ENCODE measurements at regions not wholly inside any gene's neighbourhood (a gene's known extent, or its start where the extent isn't known, plus 50 kb on each side); places are given as distances from the start of the nearest gene placed in this dataset.
"Not testable (repeated sequence)": the region's sequence is repeated elsewhere in the genome, so short reads cannot be mapped to it uniquely, and the experiment has no call there.

DNA sequence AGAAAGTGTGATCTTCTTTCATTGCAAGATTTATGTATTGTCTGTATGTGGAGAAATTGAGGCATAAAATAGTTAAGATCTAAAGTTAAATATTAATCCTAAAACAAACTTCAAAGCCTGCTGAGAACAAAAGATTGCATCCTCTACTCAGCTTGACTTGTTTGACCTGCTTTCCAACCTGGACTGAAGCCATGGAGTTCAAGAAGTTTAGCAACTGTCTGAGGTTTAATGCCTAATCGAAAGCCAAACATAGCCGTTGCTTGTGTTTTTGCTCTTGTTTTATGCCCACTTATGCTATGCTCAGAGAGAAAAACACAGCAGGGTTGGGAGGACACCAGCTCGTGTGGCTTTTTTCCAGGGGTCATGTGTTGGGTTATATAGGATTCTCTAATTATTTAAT is 135.6 kb downstream of the NUFIP1 start:
- Histone ChIP-seq H2BK15ac (ENCODE audit: low read length) (no peak overlapping the region), H4K8ac (ENCODE audit: low read depth, low read length) (no peak overlapping the region), H2AFZ (ENCODE audit: low read length) (no peak overlapping the region), H3K14ac (ENCODE audit: low read length) (no peak overlapping the region), H2BK12ac (ENCODE audit: low read length) (no peak overlapping the region), H3K27ac (replicated peaks; ENCODE audit: low read length) (no peak overlapping the region), H3K4me3 (ENCODE audit: low read length in 2 of 2) (no peak overlapping the region), H3K27me3 (ENCODE audit: control insufficient read depth in 3 of 3, insufficient read depth in 3 of 3, low read depth in 1 of 3, low read length in 3 of 3) (no peaks in the 10 kb centered on the region), H2AK5ac (ENCODE audit: low read depth, low read length) (no peak overlapping the region), H2BK120ac (ENCODE audit: low read depth, low read length) (no peak overlapping the region), H3K18ac (ENCODE audit: low read length) (no peak overlapping the region), H2BK5ac (ENCODE audit: low read length) (no peak overlapping the region), H3K36me3 (replicated peaks in 1 of 2; ENCODE audit: control insufficient read depth in 2 of 2, insufficient read depth in 2 of 2, low read length in 2 of 2) (no peaks in the 10 kb centered on the region), H3K23ac (ENCODE audit: low read depth, low read length, poor library complexity) (no peak overlapping the region), H3K9me3 (replicated peaks in 1 of 2; ENCODE audit: control insufficient read depth in 2 of 2, insufficient read depth in 1 of 2, low read depth in 1 of 2, low read length in 2 of 2) (no peaks in the 10 kb centered on the region), H3K4me1 (ENCODE audit: control insufficient read depth in 2 of 2, insufficient read depth in 1 of 2, low read depth in 1 of 2, low read length in 2 of 2) (peaks cover 10 to 17% of the 10 kb centered on the region in 2 donors), H4K91ac (ENCODE audit: low read depth, low read length, poor library complexity) (no peak overlapping the region), H3K79me1 (ENCODE audit: low read depth, low read length) (no peaks in the 10 kb centered on the region), H3K4ac (ENCODE audit: low read length) (no peak overlapping the region), H3K4me2 (ENCODE audit: insufficient read depth, low read length, poor library complexity, severe bottlenecking) (no peak overlapping the region), H3K9ac (ENCODE audit: low read depth, low read length, poor library complexity) (no peak overlapping the region)
- DNase-seq (ENCODE audit: low spot score) = no peak
- WGBS, 2 donors (ENCODE audit: extremely low coverage in 2 of 2, insufficient read length in 2 of 2, insufficient replicate concordance in 1 of 2) = no CpG with 5 or more reads among the region's 3 CpGs

DNA sequence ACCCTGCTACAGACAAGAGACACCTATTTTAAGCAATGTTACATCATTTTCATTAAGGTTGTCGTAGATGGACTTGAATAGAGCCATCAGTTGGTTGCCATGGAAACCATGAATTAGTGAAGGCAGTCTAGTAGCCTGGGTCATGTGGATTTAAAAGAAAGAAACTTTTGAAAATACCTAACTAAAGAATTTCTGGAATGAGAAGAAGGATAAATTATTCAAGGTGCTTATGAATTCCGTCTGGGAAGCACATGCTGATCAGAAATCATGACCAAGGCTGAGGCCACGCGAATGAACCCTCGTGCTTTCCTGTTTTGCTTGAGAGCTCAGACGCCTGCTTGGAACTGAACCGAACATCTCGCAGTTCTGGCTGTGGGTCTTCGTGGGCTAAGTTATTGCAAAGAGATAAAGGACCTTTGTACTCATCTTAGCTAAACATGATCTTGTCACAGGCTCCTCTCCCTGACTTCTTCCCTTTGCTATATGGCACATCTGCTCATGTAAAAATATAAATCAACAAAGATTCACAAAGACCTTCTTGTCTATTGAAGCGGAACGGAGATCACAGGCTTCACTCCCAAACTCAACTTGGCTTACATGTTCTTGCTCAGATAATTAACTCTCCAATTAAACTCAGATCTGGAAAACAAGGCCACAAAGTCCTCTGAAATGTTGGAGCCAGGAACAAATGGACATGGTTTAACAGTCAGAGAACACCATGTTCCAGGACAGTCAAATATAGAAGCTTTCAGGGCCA is 140.2 kb downstream of the NUFIP1 start:
- no peak overlapping the region for H3K18ac ChIP-seq (ENCODE audit: low read length)
- no CpG with 5 or more reads among the region's 11 CpGs for WGBS, 2 donors (ENCODE audit: extremely low coverage in 2 of 2, insufficient read length in 2 of 2, insufficient replicate concordance in 1 of 2)
- H3K36me3 ChIP-seq (replicated peaks in 1 of 2; ENCODE audit: control insufficient read depth in 2 of 2, insufficient read depth in 2 of 2, low read length in 2 of 2) = no peaks in the 10 kb centered on the region
- H3K4me2 ChIP-seq (ENCODE audit: insufficient read depth, low read length, poor library complexity, severe bottlenecking) = no peak overlapping the region
- H2BK15ac ChIP-seq (ENCODE audit: low read length) = no peak overlapping the region
- H3K27ac ChIP-seq (replicated peaks; ENCODE audit: low read length) = no peak overlapping the region
- H3K79me1 ChIP-seq (ENCODE audit: low read depth, low read length) = no peaks in the 10 kb centered on the region
- H2BK120ac ChIP-seq (ENCODE audit: low read depth, low read length) = no peak overlapping the region
- H3K4me3 ChIP-seq (ENCODE audit: low read length in 2 of 2) = no peak overlapping the region
- peak overlapping the region; percentile 11 for H2AFZ ChIP-seq (ENCODE audit: low read length)
- no peak overlapping the region for H3K9ac ChIP-seq (ENCODE audit: low read depth, low read length, poor library complexity)
- H3K23ac ChIP-seq (ENCODE audit: low read depth, low read length, poor library complexity) = no peak overlapping the region
- H3K4me1 ChIP-seq (ENCODE audit: control insufficient read depth in 2 of 2, insufficient read depth in 1 of 2, low read depth in 1 of 2, low read length in 2 of 2) = peaks cover 7 to 11% of the 10 kb centered on the region in 2 donors
- no peak overlapping the region for H2BK5ac ChIP-seq (ENCODE audit: low read length)
- H4K91ac ChIP-seq (ENCODE audit: low read depth, low read length, poor library complexity) = no peak overlapping the region
- no peak overlapping the region for H4K8ac ChIP-seq (ENCODE audit: low read depth, low read length)
- H2AK5ac ChIP-seq (ENCODE audit: low read depth, low read length) = no peak overlapping the region
- H3K14ac ChIP-seq (ENCODE audit: low read length) = no peak overlapping the region
- no peak for DNase-seq (ENCODE audit: low spot score)
- no peak overlapping the region for H2BK12ac ChIP-seq (ENCODE audit: low read length)
- H3K4ac ChIP-seq (ENCODE audit: low read length) = no peak overlapping the region
- peaks cover 0 to 4% of the 10 kb centered on the region in 2 donors for H3K9me3 ChIP-seq (replicated peaks in 1 of 2; ENCODE audit: control insufficient read depth in 2 of 2, insufficient read depth in 1 of 2, low read depth in 1 of 2, low read length in 2 of 2)
- peaks cover 0 to 2% (median 0%) of the 10 kb centered on the region in 3 experiments for H3K27me3 ChIP-seq (ENCODE audit: control insufficient read depth in 3 of 3, insufficient read depth in 3 of 3, low read depth in 1 of 3, low read length in 3 of 3)

DNA sequence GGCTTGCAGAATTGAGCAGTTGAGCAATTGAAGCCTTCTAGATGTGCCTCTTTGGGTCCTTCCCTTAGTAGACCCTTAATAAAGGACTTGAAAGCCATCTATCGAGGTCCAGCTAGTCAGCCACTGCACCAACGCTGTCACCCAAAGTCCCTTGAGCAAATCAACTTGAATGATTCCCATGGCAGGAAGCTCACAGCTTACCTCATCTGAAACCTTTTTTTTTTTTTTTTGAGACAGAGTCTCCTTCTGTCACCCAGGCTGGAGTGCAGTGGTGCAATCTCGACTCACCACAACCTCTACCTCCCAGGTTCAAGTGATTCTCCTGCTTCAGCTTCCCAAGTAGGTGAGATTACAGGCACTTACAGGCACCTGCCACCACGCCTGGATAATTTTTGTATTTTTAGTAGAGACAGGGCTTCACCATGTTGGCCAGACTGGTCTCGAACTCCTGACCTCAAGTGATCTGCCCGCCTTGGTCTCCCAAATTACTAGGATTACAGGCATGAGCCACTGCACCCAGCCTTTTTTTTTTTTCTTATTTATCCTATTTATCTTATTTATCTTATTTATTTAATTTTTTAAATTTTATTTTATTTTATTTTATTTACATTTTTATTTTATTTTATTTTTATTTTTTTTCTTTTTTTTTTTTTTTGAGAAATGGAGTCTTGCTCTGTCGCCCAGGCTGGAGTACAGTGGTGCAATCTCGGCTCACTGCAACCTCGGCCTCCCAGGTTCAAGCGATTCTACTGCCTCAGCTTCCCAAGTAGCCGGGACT is 143.8 kb downstream of the NUFIP1 start:
- H3K4me1 ChIP-seq (ENCODE audit: control insufficient read depth in 2 of 2, insufficient read depth in 1 of 2, low read depth in 1 of 2, low read length in 2 of 2); DNase-seq (ENCODE audit: low spot score); H2BK5ac ChIP-seq (ENCODE audit: low read length); H3K14ac ChIP-seq (ENCODE audit: low read length); H3K36me3 ChIP-seq (replicated peaks in 1 of 2; ENCODE audit: control insufficient read depth in 2 of 2, insufficient read depth in 2 of 2, low read length in 2 of 2); H4K8ac ChIP-seq (ENCODE audit: low read depth, low read length); H3K18ac ChIP-seq (ENCODE audit: low read length); H3K27ac ChIP-seq (replicated peaks; ENCODE audit: low read length); H3K27me3 ChIP-seq (ENCODE audit: control insufficient read depth in 3 of 3, insufficient read depth in 3 of 3, low read depth in 1 of 3, low read length in 3 of 3); H3K79me1 ChIP-seq (ENCODE audit: low read depth, low read length); H3K4me3 ChIP-seq (ENCODE audit: low read length in 2 of 2); H3K23ac ChIP-seq (ENCODE audit: low read depth, low read length, poor library complexity); H2AK5ac ChIP-seq (ENCODE audit: low read depth, low read length); H3K9me3 ChIP-seq (replicated peaks in 1 of 2; ENCODE audit: control insufficient read depth in 2 of 2, insufficient read depth in 1 of 2, low read depth in 1 of 2, low read length in 2 of 2); H3K4ac ChIP-seq (ENCODE audit: low read length); H2BK120ac ChIP-seq (ENCODE audit: low read depth, low read length); H3K4me2 ChIP-seq (ENCODE audit: insufficient read depth, low read length, poor library complexity, severe bottlenecking); H2BK12ac ChIP-seq (ENCODE audit: low read length); H2AFZ ChIP-seq (ENCODE audit: low read length); H2BK15ac ChIP-seq (ENCODE audit: low read length); H4K91ac ChIP-seq (ENCODE audit: low read depth, low read length, poor library complexity); H3K9ac ChIP-seq (ENCODE audit: low read depth, low read length, poor library complexity): not testable (repeated sequence)
- no CpG with 5 or more reads among the region's 11 CpGs for WGBS, 2 donors (ENCODE audit: extremely low coverage in 2 of 2, insufficient read length in 2 of 2, insufficient replicate concordance in 1 of 2)

DNA sequence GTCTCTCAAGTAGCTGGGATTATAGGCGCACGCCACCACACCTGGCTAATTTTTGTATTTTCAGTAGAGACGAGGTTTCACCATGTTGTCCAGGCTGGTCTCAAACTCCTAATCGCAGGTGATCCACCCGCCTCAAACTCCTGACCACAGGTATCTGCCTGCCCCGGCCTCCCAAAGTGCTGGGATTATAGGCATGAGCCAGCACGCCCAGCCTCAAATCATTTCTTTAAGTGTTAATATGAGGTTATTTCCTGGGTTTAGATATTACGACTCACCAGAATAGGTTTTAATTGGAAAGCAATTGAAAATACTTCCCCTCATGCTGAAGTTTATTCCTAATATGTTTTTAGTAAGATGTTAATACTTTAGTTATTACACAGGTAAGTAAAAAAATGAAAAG is 144.5 kb downstream of the NUFIP1 start:
- Histone ChIP-seq H2BK12ac (ENCODE audit: low read length) (no peak overlapping the region), H2AK5ac (ENCODE audit: low read depth, low read length) (no peak overlapping the region), H3K9ac (ENCODE audit: low read depth, low read length, poor library complexity) (no peak overlapping the region), H4K91ac (ENCODE audit: low read depth, low read length, poor library complexity) (no peak overlapping the region), H3K36me3 (replicated peaks in 1 of 2; ENCODE audit: control insufficient read depth in 2 of 2, insufficient read depth in 2 of 2, low read length in 2 of 2) (no peaks in the 10 kb centered on the region), H3K79me1 (ENCODE audit: low read depth, low read length) (no peaks in the 10 kb centered on the region), H4K8ac (ENCODE audit: low read depth, low read length) (no peak overlapping the region), H3K4me2 (ENCODE audit: insufficient read depth, low read length, poor library complexity, severe bottlenecking) (no peak overlapping the region), H3K4me1 (ENCODE audit: control insufficient read depth in 2 of 2, insufficient read depth in 1 of 2, low read depth in 1 of 2, low read length in 2 of 2) (peaks cover 1 to 6% of the 10 kb centered on the region in 2 donors), H2AFZ (ENCODE audit: low read length) (no peak overlapping the region), H3K4me3 (ENCODE audit: low read length in 2 of 2) (no peak overlapping the region), H3K27ac (replicated peaks; ENCODE audit: low read length) (no peak overlapping the region), H2BK15ac (ENCODE audit: low read length) (no peak overlapping the region), H3K23ac (ENCODE audit: low read depth, low read length, poor library complexity) (no peak overlapping the region), H2BK5ac (ENCODE audit: low read length) (no peak overlapping the region), H3K18ac (ENCODE audit: low read length) (no peak overlapping the region), H3K27me3 (ENCODE audit: control insufficient read depth in 3 of 3, insufficient read depth in 3 of 3, low read depth in 1 of 3, low read length in 3 of 3) (peaks cover 0 to 3% (median 0%) of the 10 kb centered on the region in 3 experiments), H3K14ac (ENCODE audit: low read length) (no peak overlapping the region), H3K4ac (ENCODE audit: low read length) (no peak overlapping the region), H2BK120ac (ENCODE audit: low read depth, low read length) (no peak overlapping the region), H3K9me3 (replicated peaks in 1 of 2; ENCODE audit: control insufficient read depth in 2 of 2, insufficient read depth in 1 of 2, low read depth in 1 of 2, low read length in 2 of 2) (peaks cover 0 to 4% of the 10 kb centered on the region in 2 donors)
- WGBS, 2 donors (ENCODE audit: extremely low coverage in 2 of 2, insufficient read length in 2 of 2, insufficient replicate concordance in 1 of 2) = no CpG with 5 or more reads among the region's 8 CpGs
- no peak for DNase-seq (ENCODE audit: low spot score)
